ENCODE measurements at regions not wholly inside any gene's neighbourhood (a gene's known extent, or its start where the extent isn't known, plus 50 kb on each side); places are given as distances from the start of the nearest gene placed in this dataset.

DNA sequence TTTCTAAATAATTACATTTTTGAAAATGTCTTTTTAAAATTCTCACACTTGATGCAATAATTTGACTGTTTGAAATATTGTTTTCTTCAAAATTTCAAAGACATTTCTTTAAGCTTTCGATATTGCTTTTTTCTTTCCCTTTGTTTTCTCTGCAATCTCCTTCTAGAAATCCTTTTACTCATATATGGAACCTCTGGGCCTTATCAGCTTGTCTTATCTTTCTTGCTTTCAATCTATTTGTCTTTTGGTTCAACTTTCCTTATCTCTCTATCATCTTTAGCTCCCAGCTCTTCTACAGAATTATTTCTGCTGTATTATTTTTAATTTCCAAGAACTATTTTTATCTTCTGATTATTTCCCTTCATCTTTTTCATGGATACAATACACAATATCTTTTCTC lies 80.7 kb upstream of the DIAPH3 start:
- TF ChIP-seq CTCF (IDR thresholded peaks at IDR 0.05) (no peak), POLR2A (IDR thresholded peaks at IDR 0.05) (no peak)
